Upper lobe of left lung (tissue), 4 donors: ENCODE measurements at regions not wholly inside any gene's neighbourhood (a gene's known extent, or its start where the extent isn't known, plus 50 kb on each side); places are given as distances from the start of the nearest gene placed in this dataset.

Experiments
- POLR2A ChIP-seq, 4 donors: fragments of 450-650 bp; IDR thresholded peaks; one replicate each; pipeline ENCODE4 v1.5.1; 2016 to 2017; ENCODE audit warnings: antibody characterized with exemption in 4 of 4, mild to moderate bottlenecking in 2 of 4
- POLR2AphosphoS5 ChIP-seq, 2 donors: sonication (generic); formaldehyde crosslinking; IDR thresholded peaks; one replicate each; pipeline ENCODE4 v1.5.1; 2017; ENCODE audit warnings: antibody characterized with exemption in 2 of 2
- TF ChIP-seq, protein P1 (sequence below), 6 experiments: fragments of 450-650 bp in 4 of 6; fragments of 200-600 bp in 2 of 6; sonication (generic) in 2 of 6; IDR thresholded peaks; one replicate each; pipeline ENCODE4 v1.5.1; 2016 to 2019; ENCODE audit warnings: antibody characterized with exemption in 6 of 6

GRCh38 chr17:21549107-21549687, 143.1 kb upstream of the KCNJ18 start:
- TF ChIP-seq, protein P1, sequence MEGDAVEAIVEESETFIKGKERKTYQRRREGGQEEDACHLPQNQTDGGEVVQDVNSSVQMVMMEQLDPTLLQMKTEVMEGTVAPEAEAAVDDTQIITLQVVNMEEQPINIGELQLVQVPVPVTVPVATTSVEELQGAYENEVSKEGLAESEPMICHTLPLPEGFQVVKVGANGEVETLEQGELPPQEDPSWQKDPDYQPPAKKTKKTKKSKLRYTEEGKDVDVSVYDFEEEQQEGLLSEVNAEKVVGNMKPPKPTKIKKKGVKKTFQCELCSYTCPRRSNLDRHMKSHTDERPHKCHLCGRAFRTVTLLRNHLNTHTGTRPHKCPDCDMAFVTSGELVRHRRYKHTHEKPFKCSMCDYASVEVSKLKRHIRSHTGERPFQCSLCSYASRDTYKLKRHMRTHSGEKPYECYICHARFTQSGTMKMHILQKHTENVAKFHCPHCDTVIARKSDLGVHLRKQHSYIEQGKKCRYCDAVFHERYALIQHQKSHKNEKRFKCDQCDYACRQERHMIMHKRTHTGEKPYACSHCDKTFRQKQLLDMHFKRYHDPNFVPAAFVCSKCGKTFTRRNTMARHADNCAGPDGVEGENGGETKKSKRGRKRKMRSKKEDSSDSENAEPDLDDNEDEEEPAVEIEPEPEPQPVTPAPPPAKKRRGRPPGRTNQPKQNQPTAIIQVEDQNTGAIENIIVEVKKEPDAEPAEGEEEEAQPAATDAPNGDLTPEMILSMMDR (IDR thresholded peaks at IDR 0.05), result no peak
- TF ChIP-seq POLR2A (IDR thresholded peaks at IDR 0.05), result no peak
- TF ChIP-seq POLR2AphosphoS5 (IDR thresholded peaks at IDR 0.05), result no peak
